Keratinocyte (primary cell): ENCODE measurements at regions not wholly inside any gene's neighbourhood (a gene's known extent, or its start where the extent isn't known, plus 50 kb on each side); places are given as distances from the start of the nearest gene placed in this dataset.

Experiments used
- EZH2 ChIP-seq: IDR thresholded peaks from one replicate; pipeline ENCODE4 v1.6.1; 2012; ENCODE audit warnings: inconsistent platforms, mild to moderate bottlenecking, low read length, moderate library complexity
- TF ChIP-seq, protein P1 (sequence below), 3 experiments: IDR thresholded peaks in 1 of 3; conservative IDR thresholded peaks in 1 of 3; optimal IDR thresholded peaks in 1 of 3; 2 replicates in 2 of 3; 3 replicates in 1 of 3; pipeline versions ENCODE3 to v1.5.1; 2011; ENCODE audit warnings: low read length in 3 of 3, mild to moderate bottlenecking in 3 of 3, moderate library complexity in 2 of 3, control low read depth in 1 of 3, inconsistent platforms in 1 of 3; ENCODE audit not compliant: insufficient read depth in 2 of 3; ENCODE audit errors: extremely low read depth in 1 of 3

DNA sequence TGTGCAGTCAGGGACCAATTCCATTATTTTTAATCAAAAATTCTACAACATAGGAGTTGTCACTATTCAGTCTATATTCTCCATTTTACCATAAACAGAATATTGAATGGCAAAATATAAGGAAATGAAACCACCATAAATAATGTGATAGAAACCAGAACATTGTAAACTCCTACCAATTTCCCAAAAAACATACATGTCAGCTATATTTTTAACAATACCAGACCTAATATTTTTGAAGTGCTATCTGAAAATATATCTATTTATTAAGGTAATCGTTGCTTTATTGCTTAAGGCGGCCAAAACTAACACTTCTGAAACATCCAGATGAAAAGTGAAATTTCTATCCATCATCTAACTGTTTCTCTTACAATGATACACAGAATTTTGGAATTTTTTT is 123.0 kb upstream of the C11orf58 start:
- TF ChIP-seq, protein P1, sequence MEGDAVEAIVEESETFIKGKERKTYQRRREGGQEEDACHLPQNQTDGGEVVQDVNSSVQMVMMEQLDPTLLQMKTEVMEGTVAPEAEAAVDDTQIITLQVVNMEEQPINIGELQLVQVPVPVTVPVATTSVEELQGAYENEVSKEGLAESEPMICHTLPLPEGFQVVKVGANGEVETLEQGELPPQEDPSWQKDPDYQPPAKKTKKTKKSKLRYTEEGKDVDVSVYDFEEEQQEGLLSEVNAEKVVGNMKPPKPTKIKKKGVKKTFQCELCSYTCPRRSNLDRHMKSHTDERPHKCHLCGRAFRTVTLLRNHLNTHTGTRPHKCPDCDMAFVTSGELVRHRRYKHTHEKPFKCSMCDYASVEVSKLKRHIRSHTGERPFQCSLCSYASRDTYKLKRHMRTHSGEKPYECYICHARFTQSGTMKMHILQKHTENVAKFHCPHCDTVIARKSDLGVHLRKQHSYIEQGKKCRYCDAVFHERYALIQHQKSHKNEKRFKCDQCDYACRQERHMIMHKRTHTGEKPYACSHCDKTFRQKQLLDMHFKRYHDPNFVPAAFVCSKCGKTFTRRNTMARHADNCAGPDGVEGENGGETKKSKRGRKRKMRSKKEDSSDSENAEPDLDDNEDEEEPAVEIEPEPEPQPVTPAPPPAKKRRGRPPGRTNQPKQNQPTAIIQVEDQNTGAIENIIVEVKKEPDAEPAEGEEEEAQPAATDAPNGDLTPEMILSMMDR (optimal IDR thresholded peaks at IDR 0.05 in 1 of 3, IDR thresholded peaks at IDR 0.05 in 1 of 3, conservative IDR thresholded peaks at IDR 0.05 in 1 of 3; ENCODE audit: extremely low read depth in 1 of 3, insufficient read depth in 2 of 3, low read length in 3 of 3) = no peak
- TF ChIP-seq EZH2 = no peak
